Muscle layer of colon (tissue), 2 donors: ENCODE measurements at regions not wholly inside any gene's neighbourhood (a gene's known extent, or its start where the extent isn't known, plus 50 kb on each side); places are given as distances from the start of the nearest gene placed in this dataset.

Experiments
- H3K27ac ChIP-seq: one replicate; pipeline ENCODE4 v1.7.0; 2013; ENCODE audit warnings: low read depth, mild to moderate bottlenecking, low read length, moderate library complexity
- H3K27me3 ChIP-seq, 2 donors: one replicate each; pipeline ENCODE4 v1.7.0; 2013; ENCODE audit warnings: low read length in 2 of 2, mild to moderate bottlenecking in 2 of 2; ENCODE audit not compliant: insufficient read depth in 2 of 2, control insufficient read depth in 1 of 2
- H3K36me3 ChIP-seq: one replicate; pipeline ENCODE4 v1.7.0; 2013; ENCODE audit warnings: mild to moderate bottlenecking, low read length; ENCODE audit not compliant: insufficient read depth
- H3K4me1 ChIP-seq: one replicate; pipeline ENCODE4 v1.7.0; 2013; ENCODE audit warnings: mild to moderate bottlenecking, low read length; ENCODE audit not compliant: insufficient read depth
- H3K4me3 ChIP-seq, 2 donors: one replicate each; pipeline ENCODE4 v1.7.0; 2013; ENCODE audit warnings: low read length in 2 of 2, low read depth in 1 of 2, mild to moderate bottlenecking in 1 of 2, moderate library complexity in 1 of 2
- H3K9ac ChIP-seq: one replicate; pipeline ENCODE4 v1.7.0; 2013; ENCODE audit warnings: low read length
- H3K9me3 ChIP-seq: one replicate; pipeline ENCODE4 v1.7.0; 2013; ENCODE audit warnings: mild to moderate bottlenecking, low read length
- donor health status: abdominal sarcoma.
- donor health status: Adenocarcinoma of cecum.

DNA sequence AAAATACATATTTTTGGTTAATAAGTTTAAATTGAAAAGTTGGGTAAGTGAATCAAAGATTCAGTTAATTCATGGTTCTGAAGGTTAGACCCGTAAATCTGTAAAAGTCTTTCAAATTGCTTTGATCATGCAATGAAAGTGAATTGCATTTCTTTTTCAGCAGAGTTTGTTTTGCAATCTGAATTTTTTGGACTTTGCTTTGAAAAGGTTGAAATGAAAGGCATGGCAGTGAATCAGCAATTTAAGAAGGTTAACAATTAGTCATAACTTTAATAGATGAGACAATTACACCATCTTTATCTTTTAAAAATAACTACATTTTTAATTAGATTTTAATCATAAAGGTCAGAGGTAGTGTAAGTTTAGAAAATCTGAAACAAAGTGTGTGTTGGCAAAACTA, 310.9 kb upstream of the KCNJ16 start:
- H3K9ac ChIP-seq: no peak overlapping the region
- H3K27me3 ChIP-seq: no peaks in the 10 kb centered on the region

DNA sequence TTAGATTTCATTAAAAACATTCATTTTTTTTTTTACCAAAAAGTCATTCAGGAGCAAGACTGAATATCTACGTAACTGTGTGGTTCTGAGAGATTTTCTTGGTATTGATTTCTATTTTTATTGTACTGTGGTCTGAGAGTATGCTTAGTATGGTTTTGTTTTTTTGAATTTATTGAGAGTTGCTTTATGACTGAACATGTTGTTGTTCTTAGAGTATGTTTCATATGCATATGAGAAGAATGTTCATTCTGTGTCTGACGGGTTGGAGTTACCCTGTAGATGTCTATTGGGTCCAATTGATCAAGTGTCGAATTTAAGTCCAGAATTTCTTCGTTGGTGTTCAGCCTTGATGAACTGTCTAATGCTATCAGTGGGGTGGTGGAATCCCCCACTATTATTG, 306.0 kb upstream of the KCNJ16 start:
- H3K4me3 ChIP-seq: no peak overlapping the region
- H3K27me3 ChIP-seq: no peaks in the 10 kb centered on the region
- H3K9me3 ChIP-seq: no peaks in the 10 kb centered on the region

More for the DNA sequence above, 310.9 kb upstream of the KCNJ16 start:
- Histone ChIP-seq H3K36me3 (no peaks in the 10 kb centered on the region), H3K4me1 (peaks cover 7% of the 10 kb centered on the region), H3K9me3 (no peaks in the 10 kb centered on the region), H3K27ac (no peak overlapping the region), H3K4me3 (no peak overlapping the region)

DNA sequence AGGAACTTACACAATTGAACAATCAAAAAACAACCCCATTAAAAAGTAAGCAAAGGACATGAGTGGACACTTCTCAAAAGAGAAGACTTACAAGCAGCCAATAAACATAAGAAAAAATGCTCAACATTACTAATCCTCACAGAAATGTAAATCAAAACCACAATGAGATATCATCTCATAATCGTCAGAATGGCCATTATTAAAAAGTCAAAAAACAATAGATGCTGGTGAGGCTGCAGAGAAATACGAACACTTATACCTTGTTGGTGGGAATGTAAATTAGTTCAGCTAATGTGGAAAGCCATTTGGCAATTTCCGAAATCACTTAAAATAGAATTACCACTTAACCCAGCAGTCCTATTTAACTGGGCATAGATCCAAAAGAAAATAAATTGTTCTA, 301.9 kb upstream of the KCNJ16 start:
- no peaks in the 10 kb centered on the region for H3K9me3 ChIP-seq
- H3K36me3 ChIP-seq: no peaks in the 10 kb centered on the region
- H3K27ac ChIP-seq: no peak overlapping the region
- H3K9ac ChIP-seq: no peak overlapping the region
- H3K27me3 ChIP-seq: no peaks in the 10 kb centered on the region
- H3K4me1 ChIP-seq: no peaks in the 10 kb centered on the region
- H3K4me3 ChIP-seq: no peak overlapping the region

More for the DNA sequence above, 306.0 kb upstream of the KCNJ16 start:
- no peaks in the 10 kb centered on the region for H3K36me3 ChIP-seq
- no peaks in the 10 kb centered on the region for H3K4me1 ChIP-seq
- no peak overlapping the region for H3K9ac ChIP-seq
- no peak overlapping the region for H3K27ac ChIP-seq

DNA sequence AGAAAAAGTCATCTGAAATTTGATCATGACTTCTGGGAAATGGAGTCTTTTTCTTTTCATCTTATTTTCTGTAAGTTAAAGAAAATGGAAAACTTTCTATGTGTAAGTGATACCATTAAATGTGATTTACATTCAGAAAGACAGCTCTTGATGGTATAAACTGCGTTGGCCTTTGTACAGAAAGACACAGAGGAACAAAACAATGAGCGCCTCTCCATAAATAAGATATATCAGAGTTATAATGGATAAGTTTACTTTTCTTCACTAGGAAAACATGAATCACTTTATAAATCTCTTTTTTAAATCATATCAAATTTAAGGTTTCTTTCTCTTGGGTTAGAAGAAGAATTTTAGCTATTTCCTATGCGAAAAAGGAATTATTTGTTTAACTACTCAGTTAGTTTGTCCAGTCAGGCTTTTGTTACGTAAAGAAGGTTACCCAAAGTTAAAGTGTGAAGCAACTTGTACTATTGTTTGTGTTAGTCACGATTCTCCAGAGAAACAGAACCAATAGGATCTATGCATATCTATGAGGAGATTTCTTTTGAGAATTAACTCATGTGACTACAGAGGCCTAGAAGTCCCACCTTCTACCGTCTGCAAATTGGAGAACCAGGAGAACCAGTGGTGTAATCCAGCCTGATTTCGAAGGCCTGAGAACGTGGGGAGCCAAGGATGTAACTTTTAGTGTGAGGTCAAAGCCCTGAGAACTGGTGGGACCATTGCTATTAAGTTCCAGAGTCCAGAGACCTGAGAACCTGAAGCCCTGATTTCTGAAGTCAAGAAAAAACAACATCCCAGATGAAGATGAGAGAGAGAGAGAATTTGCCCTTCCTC, 295.4 kb upstream of the KCNJ16 start:
- no peaks in the 10 kb centered on the region for H3K27me3 ChIP-seq
- H3K4me1 ChIP-seq: no peaks in the 10 kb centered on the region
- no peaks in the 10 kb centered on the region for H3K36me3 ChIP-seq
- no peak overlapping the region for H3K9ac ChIP-seq
- no peak overlapping the region for H3K4me3 ChIP-seq
- H3K27ac ChIP-seq: no peak overlapping the region
- H3K9me3 ChIP-seq: no peaks in the 10 kb centered on the region

DNA sequence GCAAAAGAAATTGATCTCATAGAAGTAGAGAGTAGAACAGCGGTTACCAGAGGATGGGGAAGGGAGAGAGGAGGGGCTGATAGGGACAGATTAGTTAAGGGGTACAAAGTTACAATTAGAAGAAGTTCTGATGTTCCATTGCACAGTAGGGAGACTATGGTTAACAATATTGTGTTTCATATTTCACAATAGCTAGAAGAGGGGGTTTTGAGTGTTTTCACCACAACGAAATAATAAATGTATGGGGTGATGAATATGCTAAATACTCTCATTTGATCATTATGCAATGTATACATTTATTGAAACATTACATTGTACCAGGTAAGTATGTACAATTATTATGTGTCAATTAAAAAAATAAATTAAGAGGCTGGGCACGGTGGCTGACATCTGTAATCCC, 291.2 kb upstream of the KCNJ16 start:
- Histone ChIP-seq H3K9me3 (no peaks in the 10 kb centered on the region), H3K27me3 (no peaks in the 10 kb centered on the region), H3K4me3 (no peak overlapping the region), H3K36me3 (no peaks in the 10 kb centered on the region), H3K9ac (no peak overlapping the region), H3K4me1 (no peaks in the 10 kb centered on the region), H3K27ac (no peak overlapping the region)

DNA sequence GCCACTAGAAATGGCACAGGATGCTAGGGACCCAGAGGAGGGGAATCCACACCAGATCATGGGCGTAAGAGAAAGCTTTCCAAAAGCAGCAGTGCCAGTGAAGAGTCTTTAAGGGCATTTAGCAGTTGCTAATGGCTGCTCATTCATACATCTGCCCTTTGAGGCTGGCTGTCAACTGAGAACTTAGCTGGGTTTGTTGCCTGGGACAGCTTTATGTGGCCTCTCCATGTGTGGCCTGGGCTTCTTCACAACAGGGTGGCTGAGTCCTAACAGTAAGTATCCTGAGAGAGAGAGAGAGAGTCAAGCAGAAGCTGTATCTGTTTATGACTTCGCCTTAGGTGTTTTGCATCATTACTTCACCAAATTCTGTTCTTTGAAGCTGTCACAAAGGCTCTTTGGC, 286.1 kb upstream of the KCNJ16 start:
- Histone ChIP-seq H3K4me3 (no peak overlapping the region), H3K27ac (no peak overlapping the region), H3K9me3 (no peaks in the 10 kb centered on the region), H3K36me3 (no peaks in the 10 kb centered on the region), H3K4me1 (no peaks in the 10 kb centered on the region), H3K9ac (no peak overlapping the region), H3K27me3 (no peaks in the 10 kb centered on the region)

DNA sequence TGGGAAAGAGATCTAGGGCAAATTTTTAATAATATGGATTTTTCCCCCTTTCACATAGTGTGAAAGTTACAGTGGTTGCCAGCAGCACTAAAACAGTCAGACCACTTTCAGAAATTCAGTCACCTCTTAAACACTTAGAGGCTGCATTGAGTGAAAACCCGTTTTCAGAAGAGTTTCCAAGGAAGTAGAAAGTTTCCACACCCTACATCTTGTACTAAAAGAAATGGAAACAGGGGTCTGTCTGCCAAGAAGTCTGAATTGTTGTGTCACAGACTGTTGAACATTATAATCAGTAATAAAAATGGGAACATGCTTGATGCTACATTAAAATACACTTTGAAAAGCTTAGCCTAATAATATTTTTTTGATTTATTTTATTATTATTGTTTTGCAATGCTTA, 278.9 kb upstream of the KCNJ16 start:
- no peak overlapping the region for H3K4me3 ChIP-seq
- no peak overlapping the region for H3K27ac ChIP-seq
- no peaks in the 10 kb centered on the region for H3K27me3 ChIP-seq
- no peak overlapping the region for H3K9ac ChIP-seq
- no peaks in the 10 kb centered on the region for H3K9me3 ChIP-seq
- no peaks in the 10 kb centered on the region for H3K4me1 ChIP-seq
- no peaks in the 10 kb centered on the region for H3K36me3 ChIP-seq

DNA sequence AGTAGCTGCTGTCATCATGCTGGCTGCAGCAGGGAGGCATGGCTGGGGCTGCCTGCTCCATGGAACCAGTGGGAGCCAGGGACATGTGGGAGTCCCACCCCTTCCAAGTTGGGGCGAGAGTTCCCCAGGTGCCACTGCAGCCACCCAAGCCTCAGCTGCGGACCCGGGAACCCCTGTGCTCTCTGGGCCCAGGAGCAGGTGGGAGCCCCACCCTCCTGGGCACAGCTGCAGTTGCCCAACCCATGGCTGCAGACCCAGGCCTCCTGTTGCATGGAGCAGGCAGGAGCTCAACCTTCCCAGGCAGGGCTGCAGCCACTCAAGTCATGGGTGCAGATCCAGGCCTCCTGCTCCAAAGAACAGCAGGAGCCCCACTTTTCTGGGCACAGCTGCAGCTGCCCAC, 274.2 kb upstream of the KCNJ16 start:
- H3K4me3 ChIP-seq: no peak overlapping the region
- H3K27ac ChIP-seq: no peak overlapping the region
- H3K27me3 ChIP-seq: no peaks in the 10 kb centered on the region
- no peaks in the 10 kb centered on the region for H3K36me3 ChIP-seq
- H3K4me1 ChIP-seq: no peaks in the 10 kb centered on the region
- no peak overlapping the region for H3K9ac ChIP-seq
- no peaks in the 10 kb centered on the region for H3K9me3 ChIP-seq

DNA sequence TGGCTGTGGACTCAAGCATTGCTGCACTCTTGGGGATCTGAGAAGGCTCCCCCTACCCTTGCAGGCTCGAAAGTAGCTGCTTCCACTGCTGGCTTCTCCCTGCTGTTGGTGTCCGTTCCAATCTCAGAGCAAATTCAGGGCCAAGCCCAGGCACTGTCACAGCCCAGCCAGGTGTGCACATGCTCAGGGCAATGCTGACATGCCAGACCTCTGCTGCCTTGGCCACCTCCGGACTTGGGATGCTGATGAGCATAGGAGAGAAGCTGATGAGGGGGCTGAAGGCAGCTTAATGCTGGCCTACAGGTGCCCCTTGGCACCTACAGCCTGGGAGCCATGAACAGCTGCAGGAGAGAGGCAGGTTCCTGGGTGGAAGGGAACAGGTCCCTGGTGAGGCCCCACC, 273.7 kb upstream of the KCNJ16 start:
- no peak overlapping the region for H3K4me3 ChIP-seq
- no peaks in the 10 kb centered on the region for H3K27me3 ChIP-seq

DNA sequence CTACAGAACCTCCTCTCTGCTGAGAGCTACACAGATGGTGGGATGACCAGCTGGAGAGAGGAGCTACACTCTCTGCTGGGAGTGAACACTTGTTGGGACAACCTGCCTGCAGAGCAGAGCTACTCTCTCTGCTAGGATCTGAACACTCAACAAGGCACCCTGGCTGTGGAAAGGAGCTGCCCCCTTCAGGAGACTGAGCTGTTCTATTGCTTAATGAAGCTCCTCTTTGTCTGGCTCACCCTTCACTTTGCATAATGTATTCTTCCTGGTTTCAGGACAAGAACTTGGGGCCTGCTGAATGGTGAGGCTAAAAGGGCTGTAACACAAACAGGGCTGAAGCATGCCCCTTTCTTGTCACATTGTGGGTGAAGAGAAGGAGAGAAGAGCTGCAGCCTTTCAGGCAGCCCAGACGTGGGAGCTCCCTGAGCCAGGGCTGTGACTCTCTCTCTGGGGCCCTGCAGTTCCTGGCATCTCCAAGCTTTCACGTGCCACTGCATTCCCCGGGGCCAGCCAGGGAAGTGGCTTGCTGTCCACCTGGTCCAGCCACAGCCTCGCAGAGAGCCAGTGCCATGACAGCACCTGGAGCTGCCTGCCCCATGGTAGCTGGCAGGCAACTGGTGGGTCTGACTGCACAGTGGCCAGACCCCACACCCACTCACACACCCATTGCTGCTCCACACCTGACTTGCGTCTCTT, 272.8 kb upstream of the KCNJ16 start:
- Histone ChIP-seq H3K27ac (no peak overlapping the region), H3K4me3 (no peak overlapping the region), H3K9me3 (no peaks in the 10 kb centered on the region), H3K27me3 (no peaks in the 10 kb centered on the region), H3K4me1 (no peaks in the 10 kb centered on the region), H3K36me3 (no peaks in the 10 kb centered on the region), H3K9ac (no peak overlapping the region)

More for the DNA sequence above, 273.7 kb upstream of the KCNJ16 start:
- Histone ChIP-seq H3K9me3 (no peaks in the 10 kb centered on the region), H3K36me3 (no peaks in the 10 kb centered on the region), H3K27ac (no peak overlapping the region), H3K9ac (no peak overlapping the region), H3K4me1 (no peaks in the 10 kb centered on the region)

DNA sequence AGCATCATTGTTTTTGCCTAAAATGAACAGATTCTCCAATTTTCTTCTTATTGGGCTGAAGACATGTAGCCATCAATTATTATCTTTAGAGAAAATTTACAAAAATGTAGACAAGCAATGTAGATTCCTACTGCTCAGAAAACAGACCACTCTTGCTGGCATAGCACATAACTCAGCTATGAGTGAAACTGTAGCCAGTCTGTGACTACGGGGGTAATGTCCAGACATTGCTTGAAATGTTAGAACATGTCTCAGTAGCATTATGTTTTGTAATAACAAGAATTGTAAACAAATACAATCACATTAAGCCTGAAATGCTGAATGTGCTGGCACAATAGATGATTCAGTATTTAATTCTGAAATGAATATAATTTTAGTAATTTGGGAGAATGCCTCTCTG, 265.7 kb upstream of the KCNJ16 start:
- H3K27me3 ChIP-seq: no peaks in the 10 kb centered on the region
- no peak overlapping the region for H3K27ac ChIP-seq
- H3K36me3 ChIP-seq: no peaks in the 10 kb centered on the region

More for the DNA sequence above, 265.7 kb upstream of the KCNJ16 start:
- no peaks in the 10 kb centered on the region for H3K4me1 ChIP-seq
- H3K9me3 ChIP-seq: no peaks in the 10 kb centered on the region
- H3K9ac ChIP-seq: no peak overlapping the region
- H3K4me3 ChIP-seq: no peak overlapping the region
